Ishikawa (cell line): ENCODE measurements at regions not wholly inside any gene's neighbourhood (a gene's known extent, or its start where the extent isn't known, plus 50 kb on each side); places are given as distances from the start of the nearest gene placed in this dataset.

Source experiments
- CEBPB ChIP-seq: IDR thresholded peaks from 2 replicates; pipeline ENCODE4 v1.6.1; 2012
- CREB1 ChIP-seq: IDR thresholded peaks from 2 replicates; pipeline ENCODE4 v1.6.1; 2012; ENCODE audit warnings: low read depth
- EGR1 ChIP-seq: IDR thresholded peaks from 2 replicates; pipeline ENCODE4 v1.6.1; 2012
- EP300 ChIP-seq: IDR thresholded peaks from 2 replicates; pipeline ENCODE4 v1.6.1; 2012; ENCODE audit warnings: borderline replicate concordance
- FOXM1 ChIP-seq: IDR thresholded peaks from 2 replicates; pipeline ENCODE4 v1.6.1; 2012; ENCODE audit warnings: low read depth, borderline replicate concordance
- MAX ChIP-seq: IDR thresholded peaks from 2 replicates; pipeline ENCODE4 v1.6.1; 2012
- NFIC ChIP-seq: IDR thresholded peaks from 2 replicates; pipeline ENCODE4 v1.6.1; 2012
- RAD21 ChIP-seq: IDR thresholded peaks from 2 replicates; pipeline ENCODE4 v1.6.1; 2012; ENCODE audit warnings: low read depth
- REST ChIP-seq: IDR thresholded peaks from 2 replicates; pipeline ENCODE4 v1.6.1; 2012; ENCODE audit warnings: low read depth, mild to moderate bottlenecking
- TAF1 ChIP-seq: IDR thresholded peaks from 2 replicates; pipeline ENCODE4 v1.6.1; 2012; ENCODE audit warnings: low read depth, mild to moderate bottlenecking
- TCF12 ChIP-seq: IDR thresholded peaks from 2 replicates; pipeline ENCODE4 v1.6.1; 2012; ENCODE audit warnings: low read depth
- TEAD4 ChIP-seq: IDR thresholded peaks from 2 replicates; pipeline ENCODE4 v1.6.1; 2012
- USF1 ChIP-seq: IDR thresholded peaks from 2 replicates; pipeline ENCODE4 v1.6.1; 2012
- YY1 ChIP-seq: IDR thresholded peaks from 2 replicates; pipeline ENCODE4 v1.6.1; 2012; ENCODE audit warnings: low read depth
- ZBTB7A ChIP-seq: IDR thresholded peaks from 2 replicates; pipeline ENCODE4 v1.6.1; 2012; ENCODE audit warnings: low read depth

GRCh38 chr7:96901822-96902445 is 103.4 kb upstream of the DLX6 start:
- TF ChIP-seq TEAD4: no peak
- TF ChIP-seq REST: no peak

GRCh38 chr7:96903906-96904305 is 101.4 kb upstream of the DLX6 start:
- TF ChIP-seq USF1 (no peak), TCF12 (no peak), MAX (no peak), YY1 (no peak), TEAD4 (no peak), EP300 (no peak), FOXM1 (no peak), CEBPB (no peak), REST (no peak), EGR1 (no peak), CREB1 (no peak), ZBTB7A (no peak), RAD21 (no peak), TAF1 (no peak)

- TF ChIP-seq CEBPB (no peak), YY1 (no peak), CREB1 (no peak), MAX (no peak), TEAD4 (no peak), USF1 (no peak), EGR1 (no peak), REST (no peak), TAF1 (no peak)
Measured at GRCh38 chr7:96910486-96910885, 94.9 kb upstream of the DLX6 start.

- TF ChIP-seq NFIC: no peak
- no peak for TF ChIP-seq USF1
- no peak for TF ChIP-seq EGR1
Measured at GRCh38 chr7:96915029-96915428, 90.3 kb upstream of the DLX6 start.

GRCh38 chr7:96920064-96920463 is 85.3 kb upstream of the DLX6 start:
- TF ChIP-seq EGR1: no peak
- no peak for TF ChIP-seq YY1
- TF ChIP-seq EP300: no peak
- no peak for TF ChIP-seq TAF1
- no peak for TF ChIP-seq TEAD4
- no peak for TF ChIP-seq TCF12
- no peak for TF ChIP-seq REST
- TF ChIP-seq NFIC: no peak
- no peak for TF ChIP-seq USF1
- TF ChIP-seq RAD21: no peak
- no peak for TF ChIP-seq ZBTB7A
- no peak for TF ChIP-seq FOXM1
- TF ChIP-seq CREB1: no peak
- TF ChIP-seq CEBPB: no peak
- no peak for TF ChIP-seq MAX
